Activated CD8-positive, alpha-beta memory T cell treated with anti-CD3 and anti-CD28 coated beads for 36 hours (primary cell): ENCODE measurements at regions not wholly inside any gene's neighbourhood (a gene's known extent, or its start where the extent isn't known, plus 50 kb on each side); places are given as distances from the start of the nearest gene placed in this dataset.

Experiments used
- CTCF ChIA-PET: fragments of 350-600 bp; sonication (Branson Sonifier 250); formaldehyde crosslinking; loops from one replicate; lab custom pipeline; 2021; ENCODE audit warnings: antibody characterized with exemption; lab: Charles Lee
- POLR2A ChIA-PET: fragments of 350-600 bp; sonication (Branson Sonifier 250); formaldehyde crosslinking; loops from one replicate; lab custom pipeline; 2021; ENCODE audit warnings: antibody characterized with exemption; lab: Charles Lee

DNA sequence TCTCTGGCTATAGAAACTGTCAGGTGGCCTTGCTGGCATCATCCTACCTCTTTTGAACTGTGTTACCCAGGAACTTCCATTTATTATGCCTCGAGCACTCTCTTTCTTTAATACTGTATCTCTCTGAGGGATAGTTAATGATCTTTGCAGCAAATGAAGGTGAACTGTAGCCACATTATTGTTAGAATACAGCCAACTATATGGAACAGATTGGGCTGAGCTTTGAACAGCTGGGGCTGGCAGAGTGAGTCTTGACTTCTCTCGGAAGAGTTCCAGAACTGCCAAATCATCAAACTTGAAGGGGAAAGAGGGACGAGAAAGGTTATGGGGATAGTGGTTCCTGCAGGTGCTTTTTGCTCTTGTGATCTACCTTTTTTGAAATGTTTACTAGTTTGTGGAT is 237.7 kb downstream of the PRL start:
- POLR2A ChIA-PET: no interaction called here
- CTCF ChIA-PET: no interaction called here

- ChIA-PET POLR2A (no interaction called here), CTCF (no interaction called here)
Measured at GRCh38 chr6:22059946-22060345, 236.9 kb downstream of the PRL start.

GRCh38 chr6:22062807-22063408 is 233.9 kb downstream of the PRL start:
- POLR2A ChIA-PET: no interaction called here
- CTCF ChIA-PET: no interaction called here

DNA sequence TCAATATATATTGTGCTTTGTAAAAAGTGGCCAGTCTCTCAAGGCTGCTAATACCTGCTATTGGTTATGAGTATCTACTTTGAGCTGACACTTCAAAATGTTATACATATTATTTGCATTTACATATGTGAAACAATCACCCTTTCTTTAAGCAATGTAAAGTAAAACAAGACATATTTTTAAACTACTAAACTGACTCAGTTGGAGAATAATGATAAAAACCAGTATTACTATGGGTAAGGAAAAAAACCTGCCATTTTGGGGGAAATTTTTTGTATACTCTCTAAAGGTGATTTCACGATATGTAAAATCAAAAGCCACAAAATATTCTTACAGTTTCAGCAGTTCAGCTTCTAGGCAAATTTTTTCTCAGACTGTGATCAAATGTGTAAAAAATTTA is 232.3 kb downstream of the PRL start:
- ChIA-PET CTCF (no interaction called here), POLR2A (no interaction called here)

GRCh38 chr6:22067122-22067521 is 229.7 kb downstream of the PRL start:
- POLR2A ChIA-PET: no interaction called here

DNA sequence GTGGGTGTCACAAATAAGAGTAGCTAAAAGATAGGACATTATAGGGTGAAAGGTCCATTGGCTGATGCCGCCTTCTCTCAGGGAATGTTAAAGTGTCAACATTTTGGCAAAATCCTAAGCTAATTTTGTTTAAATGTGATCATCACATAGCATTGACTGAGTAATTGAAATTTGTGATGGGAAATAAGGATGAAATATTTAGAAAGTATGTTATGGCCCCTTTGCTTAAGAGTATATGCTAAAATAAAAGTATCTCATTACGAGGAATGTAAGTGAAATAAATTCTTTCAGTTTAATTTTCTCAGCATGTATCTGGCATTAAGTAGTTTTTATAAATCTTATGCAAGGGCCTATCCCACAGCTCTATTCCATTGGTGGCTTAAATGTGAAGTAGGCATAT is 229.2 kb downstream of the PRL start:
- CTCF ChIA-PET: no interaction called here
- POLR2A ChIA-PET: no interaction called here

More at GRCh38 chr6:22067122-22067521, 229.7 kb downstream of the PRL start:
- CTCF ChIA-PET: no interaction called here

GRCh38 chr6:22068561-22069305 is 228.1 kb downstream of the PRL start:
- ChIA-PET POLR2A (no interaction called here), CTCF (interaction anchor here (0.6 kb wide), 1 partner anchor 1167 kb away, joined by 3 read pairs; no protein-coding TSS in a partner anchor)

- POLR2A ChIA-PET: no interaction called here
- CTCF ChIA-PET: interaction anchor here (0.6 kb wide), 1 partner anchor 1168 kb away, joined by 3 read pairs; no protein-coding TSS in a partner anchor
Measured at GRCh38 chr6:22069306-22069800, 227.5 kb downstream of the PRL start.

DNA sequence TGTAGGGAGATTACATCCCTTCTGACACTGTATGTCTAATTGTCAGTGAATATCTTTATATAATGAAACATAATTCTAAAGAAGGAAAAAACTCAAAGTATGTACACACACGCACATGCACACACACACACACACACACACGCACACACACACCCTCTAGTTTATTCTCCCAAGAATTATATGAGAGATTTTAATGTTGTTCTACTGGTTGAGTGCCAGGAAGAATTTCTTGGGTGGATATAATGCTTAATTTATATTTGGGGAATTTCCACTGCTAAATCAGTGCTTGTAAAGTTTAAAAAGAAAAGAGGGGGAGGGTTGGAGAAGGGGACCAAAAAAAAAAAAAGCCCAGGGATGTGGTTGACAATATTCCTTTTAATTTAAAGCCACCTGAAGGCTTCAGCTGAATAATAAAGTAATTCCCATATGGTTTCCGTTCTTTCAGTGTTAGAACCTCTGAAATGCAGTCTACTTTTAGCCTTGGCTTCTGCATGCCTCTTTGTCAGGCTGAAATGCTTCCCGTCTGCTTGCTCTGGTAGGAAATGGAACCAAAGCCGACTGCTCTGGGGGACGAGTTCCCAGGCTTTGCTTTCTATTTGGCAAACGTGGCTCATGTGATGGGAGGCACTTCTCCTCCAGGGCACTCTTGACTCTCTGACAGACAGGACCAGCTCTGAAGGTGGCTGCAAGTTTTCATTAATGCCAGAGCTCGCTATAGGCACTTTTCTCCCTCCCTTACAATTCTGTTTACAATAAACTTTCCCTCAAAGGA is 225.4 kb downstream of the PRL start:
- ChIA-PET CTCF (no interaction called here), POLR2A (no interaction called here)

- ChIA-PET POLR2A (no interaction called here), CTCF (no interaction called here)
Measured at GRCh38 chr6:22072949-22073348, 223.9 kb downstream of the PRL start.

DNA sequence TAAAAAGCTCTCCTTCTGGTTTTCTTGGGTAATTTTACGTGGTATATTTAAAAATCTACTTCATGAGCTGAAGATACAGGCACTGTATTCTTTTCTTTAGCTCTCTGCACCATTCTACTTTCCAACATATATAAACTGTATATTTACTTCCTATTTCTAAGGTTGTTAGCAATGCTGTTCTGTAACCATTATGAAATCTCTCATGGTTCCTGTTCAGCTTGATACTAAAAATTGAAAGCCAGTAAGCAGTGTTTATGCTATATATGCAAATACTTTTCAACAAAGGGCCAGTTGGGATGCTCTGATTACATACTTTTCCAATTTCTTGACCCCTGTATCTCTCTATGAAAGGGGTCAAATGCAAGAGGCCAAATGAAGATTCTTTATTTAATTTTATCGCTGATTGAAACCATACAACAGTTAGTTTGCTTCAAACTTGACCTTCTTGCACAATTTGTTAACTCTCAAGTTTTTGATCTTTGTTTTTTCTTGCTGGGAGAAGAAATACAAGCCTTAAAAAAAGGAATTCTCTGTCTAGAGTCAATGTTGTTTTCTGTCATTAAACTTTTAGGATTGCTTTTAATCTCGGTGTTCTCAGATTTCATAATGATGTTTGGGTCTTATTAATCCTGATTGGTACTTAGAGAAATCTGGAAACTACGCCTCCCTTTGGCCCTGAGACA is 223.2 kb downstream of the PRL start:
- POLR2A ChIA-PET: no interaction called here

GRCh38 chr6:22078288-22078687 is 218.5 kb downstream of the PRL start:
- CTCF ChIA-PET: no interaction called here
- POLR2A ChIA-PET: no interaction called here

More for the DNA sequence above, 223.2 kb downstream of the PRL start:
- CTCF ChIA-PET: no interaction called here

DNA sequence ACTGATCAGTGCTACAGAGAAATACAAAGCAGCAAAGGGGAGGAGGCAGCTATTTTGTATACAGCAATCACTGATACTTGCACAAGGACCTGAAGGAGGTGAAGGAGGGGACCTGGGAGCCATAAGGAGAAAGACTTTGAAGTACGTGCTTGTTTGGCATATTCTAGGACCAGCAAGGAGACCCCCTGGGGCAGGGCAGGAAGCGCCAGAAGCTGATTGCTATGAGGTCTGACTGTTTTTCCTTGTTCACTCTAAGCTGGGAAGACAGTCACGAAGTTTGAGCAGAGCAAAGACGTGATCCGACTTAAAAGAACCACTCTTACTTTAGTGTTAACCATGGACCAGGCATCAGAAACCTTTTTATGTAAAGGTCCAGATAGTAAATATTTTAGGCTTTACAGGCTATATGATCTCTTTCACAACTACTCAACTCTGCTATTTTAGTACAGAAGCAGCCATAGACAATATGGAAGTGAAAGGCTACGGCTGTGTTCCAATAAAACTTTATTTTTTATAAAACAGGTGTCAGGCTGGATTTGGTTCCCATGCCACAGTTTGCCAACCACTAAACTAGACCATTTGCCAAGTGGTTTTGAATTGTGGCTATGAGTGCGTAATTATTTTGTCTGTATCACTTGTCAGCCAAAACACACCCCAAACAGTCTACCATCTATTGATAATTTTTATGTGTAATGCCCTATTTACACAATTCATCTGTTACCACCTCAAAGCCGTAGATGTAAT is 217.9 kb downstream of the PRL start:
- CTCF ChIA-PET: no interaction called here

DNA sequence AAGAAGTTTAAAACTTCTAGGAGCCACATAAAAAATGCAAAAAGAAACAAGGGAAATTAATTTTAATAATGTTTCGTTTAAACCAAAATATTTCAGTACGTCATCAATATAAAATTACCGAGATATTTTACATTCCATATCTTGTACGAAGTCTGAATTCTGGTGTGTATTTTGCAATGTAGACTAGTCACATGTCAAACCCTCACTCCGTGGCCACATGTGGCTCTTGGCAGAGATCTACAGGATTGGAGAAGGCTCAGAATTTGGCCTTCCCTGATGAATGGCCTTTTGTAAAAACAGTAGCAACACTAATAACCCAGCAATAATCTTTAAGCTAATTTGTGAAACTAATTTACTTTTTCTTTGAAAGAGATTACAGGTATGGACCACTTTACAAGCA is 217.1 kb downstream of the PRL start:
- POLR2A ChIA-PET: no interaction called here
- CTCF ChIA-PET: no interaction called here

More for the DNA sequence above, 217.9 kb downstream of the PRL start:
- POLR2A ChIA-PET: no interaction called here

GRCh38 chr6:22081709-22082108 is 215.1 kb downstream of the PRL start:
- POLR2A ChIA-PET: no interaction called here
- CTCF ChIA-PET: interaction anchor here (0.6 kb wide), 1 partner anchor 83 kb away, joined by 3 read pairs; no protein-coding TSS in a partner anchor

- CTCF ChIA-PET: interaction anchor here (0.6 kb wide), 1 partner anchor 84 kb away, joined by 3 read pairs; no protein-coding TSS in a partner anchor
Measured at GRCh38 chr6:22082218-22082617, 214.6 kb downstream of the PRL start.

GRCh38 chr6:22083119-22083518 is 213.7 kb downstream of the PRL start:
- POLR2A ChIA-PET: no interaction called here
- CTCF ChIA-PET: no interaction called here

More at GRCh38 chr6:22082218-22082617, 214.6 kb downstream of the PRL start:
- POLR2A ChIA-PET: no interaction called here

- ChIA-PET POLR2A (no interaction called here), CTCF (no interaction called here)
Measured at GRCh38 chr6:22087960-22088706, 208.7 kb downstream of the PRL start.
